ENCODE measurements at regions not wholly inside any gene's neighbourhood (a gene's known extent, or its start where the extent isn't known, plus 50 kb on each side); places are given as distances from the start of the nearest gene placed in this dataset.

GRCh38 chr3:94927175-94927574 lies 864.3 kb downstream of the NSUN3 start:
- Histone ChIP-seq H3K4me3 (ENCODE audit: low read depth, low read length) (no peak overlapping the region), H3K36me3 (ENCODE audit: control insufficient read depth, insufficient read depth, low read length) (no peaks in the 10 kb centered on the region), H3K9me3 (ENCODE audit: control insufficient read depth, insufficient read depth, low read length) (no peaks in the 10 kb centered on the region), H3K4me1 (ENCODE audit: control insufficient read depth, insufficient read depth, low read length) (no peaks in the 10 kb centered on the region), H3K27me3 (ENCODE audit: control insufficient read depth, insufficient read depth, low read length) (no peaks in the 10 kb centered on the region), H3K9ac (ENCODE audit: low read depth, low read length) (no peak overlapping the region)

GRCh38 chr3:94928921-94929320 lies 866.1 kb downstream of the NSUN3 start:
- Histone ChIP-seq H3K9ac (ENCODE audit: low read depth, low read length) (no peak overlapping the region), H3K4me3 (ENCODE audit: low read depth, low read length) (no peak overlapping the region), H3K27me3 (ENCODE audit: control insufficient read depth, insufficient read depth, low read length) (no peaks in the 10 kb centered on the region), H3K4me1 (ENCODE audit: control insufficient read depth, insufficient read depth, low read length) (no peaks in the 10 kb centered on the region), H3K9me3 (ENCODE audit: control insufficient read depth, insufficient read depth, low read length) (no peaks in the 10 kb centered on the region), H3K36me3 (ENCODE audit: control insufficient read depth, insufficient read depth, low read length) (no peaks in the 10 kb centered on the region)

GRCh38 chr3:94935738-94936580 lies 873.1 kb downstream of the NSUN3 start:
- H3K4me3 ChIP-seq (ENCODE audit: low read depth, low read length), result no peak overlapping the region

GRCh38 chr3:94937980-94938379 lies 875.1 kb downstream of the NSUN3 start:
- Histone ChIP-seq H3K9ac (ENCODE audit: low read depth, low read length) (no peak overlapping the region), H3K4me3 (ENCODE audit: low read depth, low read length) (no peak overlapping the region), H3K27me3 (ENCODE audit: control insufficient read depth, insufficient read depth, low read length) (no peaks in the 10 kb centered on the region), H3K9me3 (ENCODE audit: control insufficient read depth, insufficient read depth, low read length) (no peaks in the 10 kb centered on the region), H3K36me3 (ENCODE audit: control insufficient read depth, insufficient read depth, low read length) (no peaks in the 10 kb centered on the region), H3K4me1 (ENCODE audit: control insufficient read depth, insufficient read depth, low read length) (no peaks in the 10 kb centered on the region)

More at GRCh38 chr3:94935738-94936580, 873.1 kb downstream of the NSUN3 start:
- Histone ChIP-seq H3K9me3 (ENCODE audit: control insufficient read depth, insufficient read depth, low read length) (no peaks in the 10 kb centered on the region), H3K9ac (ENCODE audit: low read depth, low read length) (no peak overlapping the region), H3K4me1 (ENCODE audit: control insufficient read depth, insufficient read depth, low read length) (no peaks in the 10 kb centered on the region), H3K36me3 (ENCODE audit: control insufficient read depth, insufficient read depth, low read length) (no peaks in the 10 kb centered on the region), H3K27me3 (ENCODE audit: control insufficient read depth, insufficient read depth, low read length) (no peaks in the 10 kb centered on the region)

- no peaks in the 10 kb centered on the region for H3K4me1 ChIP-seq (ENCODE audit: control insufficient read depth, insufficient read depth, low read length)
- H3K9ac ChIP-seq (ENCODE audit: low read depth, low read length), result no peak overlapping the region
- no peaks in the 10 kb centered on the region for H3K9me3 ChIP-seq (ENCODE audit: control insufficient read depth, insufficient read depth, low read length)
- H3K4me3 ChIP-seq (ENCODE audit: low read depth, low read length), result no peak overlapping the region
- no peaks in the 10 kb centered on the region for H3K27me3 ChIP-seq (ENCODE audit: control insufficient read depth, insufficient read depth, low read length)
- no peaks in the 10 kb centered on the region for H3K36me3 ChIP-seq (ENCODE audit: control insufficient read depth, insufficient read depth, low read length)
These were observed 883.8 kb downstream of the NSUN3 start for GRCh38 chr3:94946683-94947082.

- Histone ChIP-seq H3K9me3 (ENCODE audit: control insufficient read depth, insufficient read depth, low read length) (no peaks in the 10 kb centered on the region), H3K4me3 (ENCODE audit: low read depth, low read length) (no peak overlapping the region), H3K9ac (ENCODE audit: low read depth, low read length) (no peak overlapping the region), H3K36me3 (ENCODE audit: control insufficient read depth, insufficient read depth, low read length) (no peaks in the 10 kb centered on the region), H3K4me1 (ENCODE audit: control insufficient read depth, insufficient read depth, low read length) (no peaks in the 10 kb centered on the region), H3K27me3 (ENCODE audit: control insufficient read depth, insufficient read depth, low read length) (no peaks in the 10 kb centered on the region)
These were observed 898.7 kb downstream of the NSUN3 start for GRCh38 chr3:94961423-94962100.

GRCh38 chr3:94965867-94966475 lies 903.1 kb downstream of the NSUN3 start:
- Histone ChIP-seq H3K4me1 (ENCODE audit: control insufficient read depth, insufficient read depth, low read length) (no peaks in the 10 kb centered on the region), H3K36me3 (ENCODE audit: control insufficient read depth, insufficient read depth, low read length) (no peaks in the 10 kb centered on the region), H3K27me3 (ENCODE audit: control insufficient read depth, insufficient read depth, low read length) (no peaks in the 10 kb centered on the region), H3K9ac (ENCODE audit: low read depth, low read length) (no peak overlapping the region), H3K4me3 (ENCODE audit: low read depth, low read length) (no peak overlapping the region), H3K9me3 (ENCODE audit: control insufficient read depth, insufficient read depth, low read length) (no peaks in the 10 kb centered on the region)

GRCh38 chr3:94967196-94967595 lies 904.3 kb downstream of the NSUN3 start:
- no peaks in the 10 kb centered on the region for H3K4me1 ChIP-seq (ENCODE audit: control insufficient read depth, insufficient read depth, low read length)
- no peak overlapping the region for H3K4me3 ChIP-seq (ENCODE audit: low read depth, low read length)
- no peak overlapping the region for H3K9ac ChIP-seq (ENCODE audit: low read depth, low read length)
- no peaks in the 10 kb centered on the region for H3K36me3 ChIP-seq (ENCODE audit: control insufficient read depth, insufficient read depth, low read length)
- no peaks in the 10 kb centered on the region for H3K9me3 ChIP-seq (ENCODE audit: control insufficient read depth, insufficient read depth, low read length)
- H3K27me3 ChIP-seq (ENCODE audit: control insufficient read depth, insufficient read depth, low read length), result no peaks in the 10 kb centered on the region

GRCh38 chr3:94968519-94968918 lies 905.7 kb downstream of the NSUN3 start:
- no peak overlapping the region for H3K4me3 ChIP-seq (ENCODE audit: low read depth, low read length)
- H3K9me3 ChIP-seq (ENCODE audit: control insufficient read depth, insufficient read depth, low read length), result no peaks in the 10 kb centered on the region
- no peaks in the 10 kb centered on the region for H3K36me3 ChIP-seq (ENCODE audit: control insufficient read depth, insufficient read depth, low read length)
- no peak overlapping the region for H3K9ac ChIP-seq (ENCODE audit: low read depth, low read length)
- no peaks in the 10 kb centered on the region for H3K4me1 ChIP-seq (ENCODE audit: control insufficient read depth, insufficient read depth, low read length)
- no peaks in the 10 kb centered on the region for H3K27me3 ChIP-seq (ENCODE audit: control insufficient read depth, insufficient read depth, low read length)

- H3K4me1 ChIP-seq (ENCODE audit: control insufficient read depth, insufficient read depth, low read length), result no peaks in the 10 kb centered on the region
- H3K9me3 ChIP-seq (ENCODE audit: control insufficient read depth, insufficient read depth, low read length), result no peaks in the 10 kb centered on the region
- H3K36me3 ChIP-seq (ENCODE audit: control insufficient read depth, insufficient read depth, low read length), result no peaks in the 10 kb centered on the region
- no peak overlapping the region for H3K4me3 ChIP-seq (ENCODE audit: low read depth, low read length)
- no peak overlapping the region for H3K9ac ChIP-seq (ENCODE audit: low read depth, low read length)
- H3K27me3 ChIP-seq (ENCODE audit: control insufficient read depth, insufficient read depth, low read length), result no peaks in the 10 kb centered on the region
These were observed 909.2 kb downstream of the NSUN3 start for GRCh38 chr3:94972066-94972465.

GRCh38 chr3:94978084-94978483 lies 915.2 kb downstream of the NSUN3 start:
- no peaks in the 10 kb centered on the region for H3K27me3 ChIP-seq (ENCODE audit: control insufficient read depth, insufficient read depth, low read length)
- H3K9ac ChIP-seq (ENCODE audit: low read depth, low read length), result no peak overlapping the region
- H3K36me3 ChIP-seq (ENCODE audit: control insufficient read depth, insufficient read depth, low read length), result no peaks in the 10 kb centered on the region
- H3K4me3 ChIP-seq (ENCODE audit: low read depth, low read length), result no peak overlapping the region
- no peaks in the 10 kb centered on the region for H3K4me1 ChIP-seq (ENCODE audit: control insufficient read depth, insufficient read depth, low read length)
- no peaks in the 10 kb centered on the region for H3K9me3 ChIP-seq (ENCODE audit: control insufficient read depth, insufficient read depth, low read length)

GRCh38 chr3:94985778-94986177 lies 922.9 kb downstream of the NSUN3 start:
- H3K9ac ChIP-seq (ENCODE audit: low read depth, low read length), result no peak overlapping the region
- no peaks in the 10 kb centered on the region for H3K4me1 ChIP-seq (ENCODE audit: control insufficient read depth, insufficient read depth, low read length)
- no peaks in the 10 kb centered on the region for H3K27me3 ChIP-seq (ENCODE audit: control insufficient read depth, insufficient read depth, low read length)
- H3K36me3 ChIP-seq (ENCODE audit: control insufficient read depth, insufficient read depth, low read length), result no peaks in the 10 kb centered on the region
- H3K9me3 ChIP-seq (ENCODE audit: control insufficient read depth, insufficient read depth, low read length), result no peaks in the 10 kb centered on the region
- no peak overlapping the region for H3K4me3 ChIP-seq (ENCODE audit: low read depth, low read length)
